ENCODE measurements at regions not wholly inside any gene's neighbourhood (a gene's known extent, or its start where the extent isn't known, plus 50 kb on each side); places are given as distances from the start of the nearest gene placed in this dataset.

DNA sequence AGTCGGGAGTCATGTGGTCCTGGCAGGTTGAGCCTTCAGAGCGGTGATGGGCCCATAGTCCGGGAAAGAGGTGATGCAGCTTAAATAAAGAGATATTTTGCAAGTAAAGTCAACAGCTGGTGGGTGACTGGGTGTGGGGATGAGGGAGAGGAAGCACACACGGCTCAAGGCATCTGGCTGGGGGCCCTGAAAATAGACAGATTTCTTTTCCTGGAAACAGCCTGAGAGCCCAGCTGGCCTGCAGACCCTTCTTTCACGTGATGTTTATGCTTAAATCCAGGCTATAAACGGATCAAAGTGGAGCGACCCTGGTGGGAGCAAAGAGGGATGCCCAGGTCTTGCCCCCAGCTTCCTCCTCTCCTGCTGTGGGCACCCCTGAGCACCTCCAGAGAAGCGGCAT lies 149.1 kb downstream of the TEX36 start:
- no peak for TF ChIP-seq POLR2A (IDR thresholded peaks at IDR 0.05)
- TF ChIP-seq, protein P1, sequence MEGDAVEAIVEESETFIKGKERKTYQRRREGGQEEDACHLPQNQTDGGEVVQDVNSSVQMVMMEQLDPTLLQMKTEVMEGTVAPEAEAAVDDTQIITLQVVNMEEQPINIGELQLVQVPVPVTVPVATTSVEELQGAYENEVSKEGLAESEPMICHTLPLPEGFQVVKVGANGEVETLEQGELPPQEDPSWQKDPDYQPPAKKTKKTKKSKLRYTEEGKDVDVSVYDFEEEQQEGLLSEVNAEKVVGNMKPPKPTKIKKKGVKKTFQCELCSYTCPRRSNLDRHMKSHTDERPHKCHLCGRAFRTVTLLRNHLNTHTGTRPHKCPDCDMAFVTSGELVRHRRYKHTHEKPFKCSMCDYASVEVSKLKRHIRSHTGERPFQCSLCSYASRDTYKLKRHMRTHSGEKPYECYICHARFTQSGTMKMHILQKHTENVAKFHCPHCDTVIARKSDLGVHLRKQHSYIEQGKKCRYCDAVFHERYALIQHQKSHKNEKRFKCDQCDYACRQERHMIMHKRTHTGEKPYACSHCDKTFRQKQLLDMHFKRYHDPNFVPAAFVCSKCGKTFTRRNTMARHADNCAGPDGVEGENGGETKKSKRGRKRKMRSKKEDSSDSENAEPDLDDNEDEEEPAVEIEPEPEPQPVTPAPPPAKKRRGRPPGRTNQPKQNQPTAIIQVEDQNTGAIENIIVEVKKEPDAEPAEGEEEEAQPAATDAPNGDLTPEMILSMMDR (IDR thresholded peaks at IDR 0.05) = no peak

All from adrenal gland (tissue), 5 donors.